ENCODE measurements at regions not wholly inside any gene's neighbourhood (a gene's known extent, or its start where the extent isn't known, plus 50 kb on each side); places are given as distances from the start of the nearest gene placed in this dataset.

DNA sequence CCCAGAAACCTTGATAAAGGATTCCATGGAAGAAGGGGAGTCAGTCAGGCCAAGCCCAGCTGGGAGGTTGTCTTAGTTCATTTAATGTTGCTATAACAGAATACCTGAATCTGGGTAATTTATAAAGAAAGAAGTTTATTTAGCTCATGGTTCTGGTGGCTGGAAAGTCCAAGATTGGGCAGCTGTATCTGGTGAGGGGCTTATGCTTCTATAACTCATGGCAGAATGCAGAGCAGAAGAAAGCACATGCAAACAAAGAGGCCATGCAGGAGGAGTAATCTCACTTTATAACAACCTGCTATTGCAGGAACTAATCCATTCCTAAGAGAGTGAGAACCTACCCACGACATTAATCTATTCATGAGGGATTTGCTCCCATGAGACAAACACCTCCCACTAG is 54.2 kb upstream of the ANKRD1 start:
- H3K4me3 ChIP-seq (ENCODE audit: low read depth, low read length) = no peak overlapping the region
- no peak for DNase-seq (ENCODE audit: low read depth)
- TF ChIP-seq, protein P1, sequence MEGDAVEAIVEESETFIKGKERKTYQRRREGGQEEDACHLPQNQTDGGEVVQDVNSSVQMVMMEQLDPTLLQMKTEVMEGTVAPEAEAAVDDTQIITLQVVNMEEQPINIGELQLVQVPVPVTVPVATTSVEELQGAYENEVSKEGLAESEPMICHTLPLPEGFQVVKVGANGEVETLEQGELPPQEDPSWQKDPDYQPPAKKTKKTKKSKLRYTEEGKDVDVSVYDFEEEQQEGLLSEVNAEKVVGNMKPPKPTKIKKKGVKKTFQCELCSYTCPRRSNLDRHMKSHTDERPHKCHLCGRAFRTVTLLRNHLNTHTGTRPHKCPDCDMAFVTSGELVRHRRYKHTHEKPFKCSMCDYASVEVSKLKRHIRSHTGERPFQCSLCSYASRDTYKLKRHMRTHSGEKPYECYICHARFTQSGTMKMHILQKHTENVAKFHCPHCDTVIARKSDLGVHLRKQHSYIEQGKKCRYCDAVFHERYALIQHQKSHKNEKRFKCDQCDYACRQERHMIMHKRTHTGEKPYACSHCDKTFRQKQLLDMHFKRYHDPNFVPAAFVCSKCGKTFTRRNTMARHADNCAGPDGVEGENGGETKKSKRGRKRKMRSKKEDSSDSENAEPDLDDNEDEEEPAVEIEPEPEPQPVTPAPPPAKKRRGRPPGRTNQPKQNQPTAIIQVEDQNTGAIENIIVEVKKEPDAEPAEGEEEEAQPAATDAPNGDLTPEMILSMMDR (IDR thresholded peaks at IDR 0.05; ENCODE audit: insufficient read depth, low read depth, low read length, missing control alignments) = no peak

DNA sequence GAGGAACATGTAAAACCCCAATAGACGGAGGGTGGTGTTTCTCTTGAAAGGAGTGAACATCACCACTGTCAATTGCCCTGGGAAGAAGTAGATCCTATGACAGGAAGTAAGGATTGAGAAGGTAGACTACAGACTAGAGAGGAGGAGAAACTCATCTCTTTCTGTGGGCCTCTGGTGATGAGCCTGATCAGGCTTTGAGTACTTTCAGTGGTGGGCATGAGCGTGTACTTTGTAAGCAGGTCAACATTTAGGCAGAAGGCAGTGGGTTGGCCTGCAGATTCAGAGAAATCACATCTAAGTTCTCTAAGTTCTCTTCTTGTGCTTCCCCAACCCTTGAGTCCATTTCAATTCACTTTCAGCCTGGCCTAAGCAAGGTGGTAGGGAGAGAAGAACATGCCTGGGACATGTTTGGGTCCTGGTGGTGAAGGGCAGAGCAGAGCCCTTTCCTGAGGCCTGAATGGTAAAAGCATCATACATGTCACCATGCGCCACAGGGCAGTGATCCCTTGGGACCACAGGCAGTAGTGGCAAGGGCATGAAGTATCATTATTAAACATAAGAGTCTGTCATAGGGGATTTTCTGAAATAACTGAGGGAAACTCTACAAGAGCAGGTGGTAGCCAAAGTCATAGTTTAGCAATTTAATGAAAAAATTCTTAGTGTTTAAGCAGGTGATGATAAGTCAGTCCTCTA is 56.4 kb upstream of the ANKRD1 start:
- DNase-seq (ENCODE audit: low read depth) = peak; percentile 87
- H3K4me3 ChIP-seq (ENCODE audit: low read depth, low read length) = no peak overlapping the region
- TF ChIP-seq, protein P1 (IDR thresholded peaks at IDR 0.05; ENCODE audit: insufficient read depth, low read depth, low read length, missing control alignments) = no peak

DNA sequence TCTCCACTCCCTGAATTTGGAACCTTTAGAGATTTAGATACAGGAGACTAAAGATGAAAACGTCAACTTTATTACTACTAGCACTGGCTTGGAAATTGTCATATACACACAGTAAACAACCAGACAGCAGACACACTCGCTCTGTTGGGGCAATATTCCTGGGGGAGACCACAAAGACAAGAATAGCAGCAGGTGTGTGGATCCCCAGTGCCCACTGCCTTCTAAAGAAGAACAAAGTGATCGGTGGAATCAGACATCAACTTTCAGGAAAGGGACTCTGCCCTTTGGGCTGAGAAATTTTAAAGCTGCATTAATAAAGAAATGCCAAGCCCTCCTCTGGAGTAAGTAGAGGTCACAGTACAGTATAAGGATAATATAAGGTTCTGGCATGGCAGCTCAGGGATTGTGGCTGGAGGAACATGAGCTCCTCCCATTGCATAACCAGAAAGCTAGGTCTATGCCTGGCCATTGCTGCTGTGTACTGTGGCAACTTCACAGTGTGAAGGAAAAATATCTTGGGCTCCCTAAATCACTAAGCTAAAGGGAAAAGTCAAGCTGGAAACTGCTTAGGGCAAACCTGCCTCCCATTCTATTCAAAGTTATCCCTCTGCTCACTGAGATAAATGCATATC is 57.1 kb upstream of the ANKRD1 start:
- H3K4me3 ChIP-seq (ENCODE audit: low read depth, low read length) = no peak overlapping the region
- TF ChIP-seq, protein P1 (IDR thresholded peaks at IDR 0.05; ENCODE audit: insufficient read depth, low read depth, low read length, missing control alignments) = no peak
- no peak for DNase-seq (ENCODE audit: low read depth)

GRCh38 chr10:90982406-90983008 is 61.6 kb upstream of the ANKRD1 start:
- DNase-seq (ENCODE audit: low read depth) = no peak
- TF ChIP-seq, protein P1 (IDR thresholded peaks at IDR 0.05; ENCODE audit: insufficient read depth, low read depth, low read length, missing control alignments) = no peak
- H3K4me3 ChIP-seq (ENCODE audit: low read depth, low read length) = no peak overlapping the region

- no peak overlapping the region for H3K4me3 ChIP-seq (ENCODE audit: low read depth, low read length)
- no peak for DNase-seq (ENCODE audit: low read depth)
- TF ChIP-seq, protein P1 (IDR thresholded peaks at IDR 0.05; ENCODE audit: insufficient read depth, low read depth, low read length, missing control alignments) = no peak
These were observed 63.1 kb upstream of the ANKRD1 start for GRCh38 chr10:90983914-90984549.

DNA sequence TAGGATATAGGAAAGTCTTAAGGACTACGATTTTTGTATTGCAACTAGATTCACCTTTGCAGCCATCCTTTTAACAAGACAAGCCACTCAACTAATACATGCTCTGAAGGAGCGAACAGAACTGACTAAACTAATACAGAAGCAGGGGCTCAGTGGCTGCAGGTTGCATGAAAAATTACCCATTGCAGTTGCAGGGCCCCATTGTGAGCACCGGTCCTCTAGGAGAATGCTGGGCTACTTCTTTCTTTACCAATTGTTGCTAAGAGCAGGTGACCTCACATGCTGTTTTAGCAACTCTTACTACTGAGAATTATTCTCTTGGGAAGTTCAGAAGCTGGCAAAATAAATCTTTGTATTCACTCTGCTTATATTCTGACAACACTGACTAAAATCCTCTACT is 64.0 kb upstream of the ANKRD1 start:
- H3K4me3 ChIP-seq (ENCODE audit: low read depth, low read length) = no peak overlapping the region
- no peak for DNase-seq (ENCODE audit: low read depth)

More for the DNA sequence above, 64.0 kb upstream of the ANKRD1 start:
- TF ChIP-seq, protein P1 (IDR thresholded peaks at IDR 0.05; ENCODE audit: insufficient read depth, low read depth, low read length, missing control alignments) = no peak

Data from GM12865 (cell line).